LNCaP clone FGC (cell line): ENCODE measurements at regions not wholly inside any gene's neighbourhood (a gene's known extent, or its start where the extent isn't known, plus 50 kb on each side); places are given as distances from the start of the nearest gene placed in this dataset.

Source experiments
- DNase-seq: peaks from one replicate; pipeline ENCODE4 v3.0.0-alpha.2; 2011; ENCODE audit warnings: low read depth
- H3K4me3 ChIP-seq: 2 replicates; pipeline ENCODE4 v1.5.1; 2011; ENCODE audit warnings: mild to moderate bottlenecking, low read depth, low read length, control low read depth
- TF ChIP-seq, protein P1 (sequence below): IDR thresholded peaks from 2 replicates; pipeline ENCODE4 v1.5.1; 2012; ENCODE audit warnings: mild to moderate bottlenecking; ENCODE audit not compliant: control insufficient read depth, insufficient read depth; ENCODE audit errors: extremely low read depth

DNA sequence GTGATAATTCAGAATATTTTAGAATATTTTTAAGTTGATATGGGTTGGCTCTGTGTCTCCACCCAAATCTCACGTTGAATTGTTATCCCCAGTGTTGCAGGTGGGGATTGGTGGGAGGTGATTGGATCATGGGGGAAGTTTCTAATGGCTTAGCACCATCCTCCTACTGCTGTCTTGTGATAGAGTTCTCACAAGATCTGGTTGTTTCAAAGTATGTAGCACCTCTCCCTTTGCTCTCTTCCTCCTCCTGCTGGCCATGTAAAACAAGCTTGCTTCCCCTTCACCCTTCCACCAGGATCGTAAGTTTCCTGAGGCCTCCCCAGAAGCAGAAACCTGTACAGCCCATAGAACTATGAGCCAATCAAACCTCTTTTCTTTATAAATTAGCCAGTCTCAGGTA is 214.6 kb upstream of the C9orf72 start:
- no peak overlapping the region for H3K4me3 ChIP-seq
- no peak for DNase-seq
- TF ChIP-seq, protein P1, sequence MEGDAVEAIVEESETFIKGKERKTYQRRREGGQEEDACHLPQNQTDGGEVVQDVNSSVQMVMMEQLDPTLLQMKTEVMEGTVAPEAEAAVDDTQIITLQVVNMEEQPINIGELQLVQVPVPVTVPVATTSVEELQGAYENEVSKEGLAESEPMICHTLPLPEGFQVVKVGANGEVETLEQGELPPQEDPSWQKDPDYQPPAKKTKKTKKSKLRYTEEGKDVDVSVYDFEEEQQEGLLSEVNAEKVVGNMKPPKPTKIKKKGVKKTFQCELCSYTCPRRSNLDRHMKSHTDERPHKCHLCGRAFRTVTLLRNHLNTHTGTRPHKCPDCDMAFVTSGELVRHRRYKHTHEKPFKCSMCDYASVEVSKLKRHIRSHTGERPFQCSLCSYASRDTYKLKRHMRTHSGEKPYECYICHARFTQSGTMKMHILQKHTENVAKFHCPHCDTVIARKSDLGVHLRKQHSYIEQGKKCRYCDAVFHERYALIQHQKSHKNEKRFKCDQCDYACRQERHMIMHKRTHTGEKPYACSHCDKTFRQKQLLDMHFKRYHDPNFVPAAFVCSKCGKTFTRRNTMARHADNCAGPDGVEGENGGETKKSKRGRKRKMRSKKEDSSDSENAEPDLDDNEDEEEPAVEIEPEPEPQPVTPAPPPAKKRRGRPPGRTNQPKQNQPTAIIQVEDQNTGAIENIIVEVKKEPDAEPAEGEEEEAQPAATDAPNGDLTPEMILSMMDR: peak; percentile 42

DNA sequence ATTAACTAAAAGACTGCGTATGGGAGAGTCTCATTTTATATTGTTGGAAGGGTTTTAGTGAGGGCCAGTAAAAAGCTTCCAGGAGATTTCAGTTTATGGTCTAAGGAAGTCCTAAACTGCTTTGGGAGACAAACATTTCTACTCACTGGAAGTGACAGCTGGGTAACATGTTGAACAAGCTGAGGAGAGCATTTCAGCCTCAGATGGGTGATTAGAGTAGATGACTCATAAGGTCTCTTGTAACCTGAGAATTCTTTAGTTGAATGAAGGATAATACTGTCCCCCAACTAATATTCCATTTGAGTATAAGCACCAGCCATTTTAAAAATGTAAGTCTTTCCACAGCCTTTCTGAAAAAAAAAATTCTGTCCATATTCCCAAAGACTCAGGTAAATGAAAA is 218.0 kb upstream of the C9orf72 start:
- TF ChIP-seq, protein P1: no peak
- no peak overlapping the region for H3K4me3 ChIP-seq
- DNase-seq: no peak

DNA sequence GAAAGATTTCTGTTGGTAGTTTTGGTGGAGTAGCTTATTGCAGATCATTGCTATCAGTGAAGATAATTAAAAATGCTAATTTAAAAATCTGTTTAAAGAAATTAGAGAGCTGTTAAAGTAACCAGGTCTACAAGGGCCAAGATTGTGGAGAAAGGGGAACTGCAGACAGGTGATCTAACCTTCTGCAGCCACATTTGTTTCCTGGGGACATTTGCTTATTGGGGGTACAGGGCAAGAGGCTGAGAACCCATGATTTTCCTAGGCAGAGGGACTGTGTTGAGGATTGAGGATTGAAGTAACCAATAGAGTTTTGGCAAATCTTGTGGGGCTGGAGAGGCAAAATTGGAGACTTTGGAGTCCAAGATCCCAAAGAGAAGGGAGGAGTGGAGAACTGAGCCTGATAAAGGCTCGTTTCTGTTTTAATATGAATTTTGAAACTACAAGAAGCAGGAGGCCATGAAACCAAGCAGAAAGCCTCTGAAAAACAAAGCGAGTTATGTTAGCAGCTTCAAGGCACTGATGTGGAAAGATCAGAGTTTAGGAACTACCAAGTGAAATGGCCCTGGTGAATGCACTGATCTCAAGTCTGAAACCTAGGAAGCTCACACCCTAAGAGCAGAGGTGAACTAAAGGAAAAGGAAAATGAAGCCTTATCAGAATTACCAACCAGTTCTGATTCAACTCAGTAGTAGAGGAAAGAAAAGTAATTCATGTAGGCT is 219.8 kb upstream of the C9orf72 start:
- TF ChIP-seq, protein P1: no peak
- no peak overlapping the region for H3K4me3 ChIP-seq
- no peak for DNase-seq

DNA sequence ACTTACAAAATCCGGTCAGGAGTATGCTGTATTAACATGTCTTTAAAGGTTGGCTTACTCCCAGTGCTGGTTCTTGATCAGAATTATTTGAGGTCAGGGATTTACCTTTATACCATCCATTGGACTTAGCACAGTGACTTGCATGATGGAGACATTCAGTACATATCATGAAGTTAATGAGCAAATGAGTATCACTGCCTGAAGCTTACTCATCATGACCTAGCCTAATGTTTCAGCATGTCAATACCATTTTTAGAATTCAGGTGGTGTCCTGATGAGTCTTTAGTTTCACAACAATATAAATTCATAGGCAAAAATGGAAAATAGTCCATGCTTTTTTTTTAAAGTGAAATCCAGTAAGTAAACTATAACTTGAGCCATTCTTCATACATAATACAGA is 226.0 kb upstream of the C9orf72 start:
- TF ChIP-seq, protein P1: no peak
- DNase-seq: no peak
- no peak overlapping the region for H3K4me3 ChIP-seq

DNA sequence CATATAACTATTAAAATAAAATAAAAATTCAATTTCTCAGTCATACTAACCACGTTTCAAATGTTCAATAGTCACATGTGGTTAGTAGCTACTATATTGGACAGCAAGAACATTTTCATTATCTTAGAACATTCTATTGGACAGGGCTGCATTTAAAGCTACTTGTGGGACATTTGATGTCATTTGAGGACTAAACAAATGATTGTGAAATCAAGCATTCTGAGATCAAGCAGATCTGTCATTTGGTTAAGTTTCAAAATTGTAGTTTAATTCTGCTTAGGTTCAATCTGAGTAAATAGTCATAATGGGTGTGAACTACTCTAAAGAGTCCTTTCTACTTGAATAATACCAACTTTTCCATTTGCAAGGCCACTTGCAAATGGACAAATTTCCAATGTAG is 226.9 kb upstream of the C9orf72 start:
- DNase-seq: no peak
- no peak overlapping the region for H3K4me3 ChIP-seq
- TF ChIP-seq, protein P1: no peak

DNA sequence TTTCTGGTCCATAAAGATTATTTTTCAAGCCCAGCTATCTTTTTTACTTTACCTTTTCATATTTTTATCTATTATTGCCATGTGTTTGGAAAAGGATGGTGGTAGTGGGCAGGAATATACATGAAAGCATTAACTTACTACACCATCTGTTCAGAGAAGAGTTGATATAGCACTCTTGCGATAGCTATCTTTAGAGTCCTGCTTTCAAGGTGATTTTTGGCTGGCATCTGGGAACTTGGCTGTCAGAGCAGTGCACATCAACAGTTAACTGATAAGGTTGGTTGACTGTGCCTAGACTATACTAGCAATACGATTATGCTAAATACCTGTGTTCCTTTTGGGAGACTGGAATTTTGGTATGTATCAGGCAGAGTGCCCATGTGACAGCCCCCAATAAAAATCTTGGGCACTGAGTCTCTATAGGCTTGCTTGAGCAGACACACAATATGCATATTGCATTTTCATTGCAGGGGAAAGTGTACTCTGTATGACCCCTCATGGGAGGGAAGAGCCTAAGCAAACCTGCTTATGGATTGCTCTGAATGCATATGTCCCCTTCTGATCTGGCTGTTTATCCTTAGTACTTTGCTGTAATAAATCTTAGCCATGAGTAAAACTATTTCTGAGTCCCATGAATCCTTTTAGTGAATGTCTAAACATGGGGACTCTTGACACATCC is 227.6 kb upstream of the C9orf72 start:
- TF ChIP-seq, protein P1: no peak
- DNase-seq: no peak

More for the DNA sequence above, 227.6 kb upstream of the C9orf72 start:
- H3K4me3 ChIP-seq: no peak overlapping the region
